GM13976 (cell line): ENCODE measurements at regions not wholly inside any gene's neighbourhood (a gene's known extent, or its start where the extent isn't known, plus 50 kb on each side); places are given as distances from the start of the nearest gene placed in this dataset.
"Not testable (repeated sequence)": the region's sequence is repeated elsewhere in the genome, so short reads cannot be mapped to it uniquely, and the experiment has no call there.

Experiments used
- DNase-seq: peaks from one replicate; pipeline ENCODE4 v3.0.0; 2012; ENCODE audit warnings: low spot score
- CTCF ChIP-seq: IDR thresholded peaks from 2 replicates; pipeline ENCODE4 v1.5.1; 2012; ENCODE audit warnings: borderline replicate concordance, mild to moderate bottlenecking; ENCODE audit not compliant: insufficient read depth; ENCODE audit errors: extremely low read depth, missing control alignments, control extremely low read depth
- in situ Hi-C: fragments of 300-500 bp; cut with MboI; formaldehyde crosslinking; loops from one replicate; pipeline ENCODE4 v1.12.0; 2022; ENCODE audit warnings: low sequenced_read_pairs, mixed read lengths, inconsistent platforms; ENCODE audit not compliant: unreplicated experiment

GRCh38 chr6:23656255-23657194 is 469.5 kb upstream of the NRSN1 start:
- TF ChIP-seq CTCF, result no peak
- no peak for DNase-seq
- in situ Hi-C loops, result no loop called here

GRCh38 chr6:23659125-23659524 is 466.9 kb upstream of the NRSN1 start:
- DNase-seq, result no peak
- in situ Hi-C loops, result no loop called here
- no peak for TF ChIP-seq CTCF

- TF ChIP-seq CTCF, result no peak
- no peak for DNase-seq
- in situ Hi-C loops, result no loop called here
Observed at GRCh38 chr6:23661549-23661948, 464.5 kb upstream of the NRSN1 start.

- no peak for TF ChIP-seq CTCF
- in situ Hi-C loops, result no loop called here
- DNase-seq, result no peak
Observed at GRCh38 chr6:23663096-23663495, 462.9 kb upstream of the NRSN1 start.

- no peak for DNase-seq
Observed at GRCh38 chr6:23663652-23664051, 462.4 kb upstream of the NRSN1 start.

GRCh38 chr6:23665911-23666310 is 460.1 kb upstream of the NRSN1 start:
- in situ Hi-C loops, DNase-seq: not testable (repeated sequence)

More at GRCh38 chr6:23663652-23664051, 462.4 kb upstream of the NRSN1 start:
- no peak for TF ChIP-seq CTCF
- in situ Hi-C loops, result no loop called here

GRCh38 chr6:23672737-23673136 is 453.3 kb upstream of the NRSN1 start:
- no peak for DNase-seq
- no peak for TF ChIP-seq CTCF
- in situ Hi-C loops, result no loop called here
